T47D (cell line): ENCODE measurements at regions not wholly inside any gene's neighbourhood (a gene's known extent, or its start where the extent isn't known, plus 50 kb on each side); places are given as distances from the start of the nearest gene placed in this dataset.
"Not testable (repeated sequence)": the region's sequence is repeated elsewhere in the genome, so short reads cannot be mapped to it uniquely, and the experiment has no call there.

ENCODE experiments used
- DNase-seq, 2 experiments: peaks; one replicate each; pipeline versions ENCODE4 v3.0.0 to v3.0.0-alpha.2; 2011 to 2012; ENCODE audit warnings: low read depth in 1 of 2, low spot score in 1 of 2
- JUND ChIP-seq: IDR thresholded peaks from 2 replicates; pipeline ENCODE4 v1.6.1; 2012; ENCODE audit warnings: low read depth
- in situ Hi-C: cut with HindIII; loops from 2 replicates; pipeline ENCODE4 v1.10.0; 2016; ENCODE audit warnings: low sequenced_read_pairs, low pct_unique_long_range_greater_than_20kb

GRCh38 chr17:30594223-30594952 lies 117.2 kb downstream of the GOSR1 start:
- no peak for TF ChIP-seq JUND
- no peak for DNase-seq
- in situ Hi-C loops: no loop called here

GRCh38 chr17:30590081-30590733 lies 113.0 kb downstream of the GOSR1 start:
- DNase-seq: no peak
- in situ Hi-C loops: no loop called here
- TF ChIP-seq JUND: no peak

DNA sequence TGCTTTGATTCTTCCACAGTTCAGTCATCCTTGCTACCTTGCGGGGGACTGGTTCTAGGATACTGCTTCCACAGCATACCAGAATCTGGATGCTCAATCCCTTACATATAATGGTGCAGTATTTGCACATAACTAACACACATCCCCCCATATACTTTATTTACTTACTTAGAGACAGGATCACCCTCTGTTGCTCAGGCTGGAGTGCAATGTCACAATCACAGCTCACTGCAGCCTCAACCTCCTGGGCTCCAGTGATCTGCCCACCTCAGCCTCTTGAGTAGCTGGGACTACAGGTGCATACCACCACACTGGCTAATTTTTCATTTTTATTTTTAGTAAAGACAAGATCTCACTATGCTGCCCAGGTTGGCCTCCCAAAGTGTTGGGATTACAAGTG lies 112.2 kb downstream of the GOSR1 start:
- no peak for TF ChIP-seq JUND
- in situ Hi-C loops: no loop called here
- no peak for DNase-seq

- in situ Hi-C loops: no loop called here
- no peak for DNase-seq
- TF ChIP-seq JUND: no peak
Observed at GRCh38 chr17:30588798-30589247, 111.6 kb downstream of the GOSR1 start.

DNA sequence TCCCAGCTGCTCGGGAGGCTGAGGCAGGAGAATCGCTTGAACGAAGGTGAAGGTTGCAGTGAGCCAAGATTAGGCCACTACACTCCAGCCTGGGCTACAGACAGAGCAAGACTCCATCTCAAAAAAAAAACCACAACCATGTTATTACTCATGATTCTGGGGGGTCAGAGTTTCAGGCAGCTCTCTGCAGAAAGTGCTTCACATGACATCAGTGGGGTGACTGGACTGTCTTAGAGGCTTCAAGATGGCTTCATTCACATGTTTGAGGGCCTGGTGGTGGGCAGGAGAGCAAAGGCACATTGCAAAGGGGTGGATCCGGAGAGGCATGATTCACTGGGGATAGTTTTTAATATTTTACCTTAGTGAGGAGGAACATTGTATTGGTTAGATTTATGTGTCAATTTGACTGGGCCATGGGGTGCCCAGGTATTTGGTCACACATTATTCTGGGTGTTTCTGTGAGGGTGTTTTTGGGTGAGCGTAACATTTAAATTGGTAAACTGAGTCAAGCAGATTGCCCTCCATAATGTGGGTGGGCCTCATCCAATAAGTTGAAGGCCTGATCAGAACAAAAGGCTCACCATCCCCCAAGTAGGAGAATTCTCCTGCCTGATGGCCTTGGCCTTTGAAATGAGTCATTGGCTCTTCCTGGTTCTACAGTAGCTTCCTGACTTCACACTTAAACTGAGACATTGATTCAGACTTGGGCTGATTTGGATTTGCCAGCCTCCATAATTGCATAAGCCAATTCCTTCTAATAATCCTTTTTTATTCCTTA lies 109.8 kb downstream of the GOSR1 start:
- TF ChIP-seq JUND: no peak
- no peak for DNase-seq
- in situ Hi-C loops: no loop called here

- TF ChIP-seq JUND: no peak
- in situ Hi-C loops: no loop called here
- DNase-seq: no peak
Observed at GRCh38 chr17:30584810-30585209, 107.6 kb downstream of the GOSR1 start.

DNA sequence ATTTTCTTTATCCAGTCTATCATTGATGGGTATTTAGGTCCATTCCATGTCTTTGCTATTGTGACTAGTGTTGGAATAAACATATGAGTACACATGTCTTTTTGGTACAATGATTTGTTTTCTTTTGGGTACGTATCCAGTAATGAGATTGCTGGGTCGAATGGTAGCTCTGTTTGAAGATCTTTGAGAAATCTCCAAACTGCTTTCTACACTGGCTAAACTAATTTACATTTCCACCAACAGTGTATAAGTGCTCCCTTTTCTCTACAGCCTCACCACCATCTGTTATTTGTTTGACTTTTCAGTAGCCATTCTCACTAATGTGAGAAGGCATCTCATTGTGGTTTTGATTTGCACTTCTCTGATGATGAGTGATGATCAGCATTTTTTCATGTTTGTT lies 103.7 kb downstream of the GOSR1 start:
- no peak for TF ChIP-seq JUND

GRCh38 chr17:30579610-30580315 lies 102.6 kb downstream of the GOSR1 start:
- TF ChIP-seq JUND: no peak
- DNase-seq: no peak
- in situ Hi-C loops: no loop called here

More for the DNA sequence above, 103.7 kb downstream of the GOSR1 start:
- in situ Hi-C loops: no loop called here
- no peak for DNase-seq

DNA sequence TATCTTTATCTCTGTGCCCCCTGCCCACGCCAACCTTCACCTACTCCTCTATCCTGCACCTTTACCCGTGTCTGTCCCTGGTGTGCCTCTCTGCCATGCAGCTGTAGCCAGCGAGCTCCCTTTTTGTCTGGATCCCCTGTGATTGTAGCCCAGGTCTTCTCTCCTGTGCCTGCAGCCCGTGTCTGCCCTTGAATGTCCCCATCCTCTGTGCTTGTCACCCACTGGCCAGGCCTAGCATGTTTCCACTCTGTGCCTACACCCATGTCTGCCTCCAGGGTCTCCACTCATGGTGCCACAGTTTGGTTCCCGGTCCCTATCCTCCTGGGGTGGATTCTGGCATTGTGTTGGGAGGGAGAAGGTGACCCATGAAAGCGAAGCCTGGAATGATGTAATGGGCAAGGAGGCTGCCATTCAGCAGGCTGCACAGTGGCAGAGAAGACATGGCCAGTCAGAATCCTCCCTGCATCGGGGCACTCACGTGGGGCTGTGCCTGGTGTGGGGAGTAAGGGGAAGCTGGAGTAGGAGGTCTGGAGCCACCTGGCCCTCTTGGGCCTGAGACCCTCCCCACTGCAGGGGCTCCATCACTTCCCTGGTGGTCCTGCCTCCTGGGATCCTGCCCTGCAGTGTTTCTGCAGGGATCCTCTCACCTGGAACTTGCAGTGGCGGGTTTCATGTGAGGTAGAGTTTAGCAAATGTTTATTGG lies 101.0 kb downstream of the GOSR1 start:
- in situ Hi-C loops, DNase-seq: not testable (repeated sequence)
